ENCODE measurements at regions not wholly inside any gene's neighbourhood (a gene's known extent, or its start where the extent isn't known, plus 50 kb on each side); places are given as distances from the start of the nearest gene placed in this dataset.

GRCh38 chr12:24555730-24556129 is 393.2 kb downstream of the BCAT1 start:
- peaks cover 2% of the 10 kb centered on the region for H3K27me3 Mint-ChIP-seq (ENCODE audit: low read depth, unreplicated experiment)
- H2AFZ ChIP-seq (ENCODE audit: low read depth, low read length) = no peak overlapping the region
- H3K4me1 Mint-ChIP-seq (ENCODE audit: low read depth, unreplicated experiment) = peaks cover 1% of the 10 kb centered on the region
- no peaks in the 10 kb centered on the region for H3K36me3 ChIP-seq (ENCODE audit: insufficient read depth, low read length)
- FAIRE-seq (no peak), DNase-seq (ENCODE audit: low read depth) (no peak)
- peaks cover 2% of the 10 kb centered on the region for H3K4me1 ChIP-seq (ENCODE audit: insufficient read depth, low read length)
- no peak overlapping the region for H3K4me2 ChIP-seq (ENCODE audit: low read length)
- no peak overlapping the region for H3K4me3 ChIP-seq (ENCODE audit: insufficient read depth, low read depth, low read length)
- no peak for TF ChIP-seq EZH2 (IDR thresholded peaks at IDR 0.05; ENCODE audit: insufficient read depth, low read length)
- TF ChIP-seq CTCF (IDR thresholded peaks at IDR 0.05; ENCODE audit: insufficient read depth, low read depth, low read length) = no peak
- H3K36me3 Mint-ChIP-seq (ENCODE audit: low read depth, unreplicated experiment) = no peaks in the 10 kb centered on the region
- no peaks in the 10 kb centered on the region for H3K27me3 ChIP-seq (ENCODE audit: insufficient read depth, low read length)
- H3K9ac ChIP-seq (ENCODE audit: low read length) = no peak overlapping the region
- H3K9me3 Mint-ChIP-seq (ENCODE audit: unreplicated experiment) = no peaks in the 10 kb centered on the region
- no peak overlapping the region for H3K4me3 Mint-ChIP-seq (ENCODE audit: unreplicated experiment)
- no peaks in the 10 kb centered on the region for H3K79me2 ChIP-seq (ENCODE audit: insufficient read depth, low read length)
- no peak overlapping the region for H3K27ac ChIP-seq (ENCODE audit: low read depth, low read length)
- H4K20me1 ChIP-seq (ENCODE audit: insufficient read depth, low read length) = no peaks in the 10 kb centered on the region
- no peak overlapping the region for H3K27ac Mint-ChIP-seq (ENCODE audit: unreplicated experiment)
- no peaks in the 10 kb centered on the region for H3K9me3 ChIP-seq (ENCODE audit: insufficient read depth, low read depth, low read length)

GRCh38 chr12:24554612-24555295 is 394.1 kb downstream of the BCAT1 start:
- H3K79me2 ChIP-seq (ENCODE audit: insufficient read depth, low read length) = no peaks in the 10 kb centered on the region
- no peak overlapping the region for H3K4me2 ChIP-seq (ENCODE audit: low read length)
- H3K9me3 ChIP-seq (ENCODE audit: insufficient read depth, low read depth, low read length) = no peaks in the 10 kb centered on the region
- no peak overlapping the region for H3K9ac ChIP-seq (ENCODE audit: low read length)
- no peak overlapping the region for H2AFZ ChIP-seq (ENCODE audit: low read depth, low read length)
- no peak for DNase-seq (ENCODE audit: low read depth)
- TF ChIP-seq EZH2 (IDR thresholded peaks at IDR 0.05; ENCODE audit: insufficient read depth, low read length) (no peak), CTCF (IDR thresholded peaks at IDR 0.05; ENCODE audit: insufficient read depth, low read depth, low read length) (no peak)
- H3K4me1 ChIP-seq (ENCODE audit: insufficient read depth, low read length) = no peaks in the 10 kb centered on the region
- no peaks in the 10 kb centered on the region for H3K27me3 ChIP-seq (ENCODE audit: insufficient read depth, low read length)
- Mint-ChIP-seq H3K27me3 (ENCODE audit: low read depth, unreplicated experiment) (peaks cover 2% of the 10 kb centered on the region), H3K27ac (ENCODE audit: unreplicated experiment) (no peak overlapping the region), H3K4me1 (ENCODE audit: low read depth, unreplicated experiment) (no peaks in the 10 kb centered on the region), H3K36me3 (ENCODE audit: low read depth, unreplicated experiment) (no peaks in the 10 kb centered on the region), H3K4me3 (ENCODE audit: unreplicated experiment) (no peak overlapping the region), H3K9me3 (ENCODE audit: unreplicated experiment) (no peaks in the 10 kb centered on the region)
- H4K20me1 ChIP-seq (ENCODE audit: insufficient read depth, low read length) = no peaks in the 10 kb centered on the region
- FAIRE-seq = no peak
- no peaks in the 10 kb centered on the region for H3K36me3 ChIP-seq (ENCODE audit: insufficient read depth, low read length)
- no peak overlapping the region for H3K4me3 ChIP-seq (ENCODE audit: insufficient read depth, low read depth, low read length)
- H3K27ac ChIP-seq (ENCODE audit: low read depth, low read length) = no peak overlapping the region

DNA sequence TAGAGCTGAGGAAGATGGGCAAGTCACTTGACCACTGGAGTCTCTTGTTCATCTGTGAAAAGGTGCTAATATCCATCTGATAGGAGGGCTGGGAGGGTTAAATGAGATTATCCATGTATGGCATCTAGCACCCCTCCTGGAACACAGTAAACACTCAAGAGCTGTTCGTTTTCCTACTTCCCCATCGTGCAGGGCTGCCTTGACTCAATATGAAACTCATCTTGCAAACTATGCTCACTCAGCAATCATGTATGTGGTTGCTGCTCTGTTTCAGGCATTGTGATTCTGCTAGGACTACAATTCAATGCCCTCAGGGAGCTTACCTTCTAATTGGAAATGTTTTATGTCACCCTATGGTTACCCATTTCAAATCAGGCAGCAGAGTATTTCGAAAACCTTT is 395.6 kb downstream of the BCAT1 start:
- no peaks in the 10 kb centered on the region for H3K4me1 Mint-ChIP-seq (ENCODE audit: low read depth, unreplicated experiment)
- Histone ChIP-seq H3K27ac (ENCODE audit: low read depth, low read length) (no peak overlapping the region), H3K79me2 (ENCODE audit: insufficient read depth, low read length) (no peaks in the 10 kb centered on the region), H3K4me1 (ENCODE audit: insufficient read depth, low read length) (no peaks in the 10 kb centered on the region), H4K20me1 (ENCODE audit: insufficient read depth, low read length) (no peaks in the 10 kb centered on the region), H3K4me2 (ENCODE audit: low read length) (no peak overlapping the region), H2AFZ (ENCODE audit: low read depth, low read length) (no peak overlapping the region), H3K36me3 (ENCODE audit: insufficient read depth, low read length) (no peaks in the 10 kb centered on the region), H3K9ac (ENCODE audit: low read length) (no peak overlapping the region), H3K4me3 (ENCODE audit: insufficient read depth, low read depth, low read length) (no peak overlapping the region), H3K27me3 (ENCODE audit: insufficient read depth, low read length) (no peaks in the 10 kb centered on the region), H3K9me3 (ENCODE audit: insufficient read depth, low read depth, low read length) (no peaks in the 10 kb centered on the region)
- no peaks in the 10 kb centered on the region for H3K9me3 Mint-ChIP-seq (ENCODE audit: unreplicated experiment)
- FAIRE-seq = no peak
- peaks cover 2% of the 10 kb centered on the region for H3K27me3 Mint-ChIP-seq (ENCODE audit: low read depth, unreplicated experiment)
- no peak for DNase-seq (ENCODE audit: low read depth)
- TF ChIP-seq CTCF (IDR thresholded peaks at IDR 0.05; ENCODE audit: insufficient read depth, low read depth, low read length) (no peak), EZH2 (IDR thresholded peaks at IDR 0.05; ENCODE audit: insufficient read depth, low read length) (no peak)
- H3K36me3 Mint-ChIP-seq (ENCODE audit: low read depth, unreplicated experiment) = no peaks in the 10 kb centered on the region
- H3K27ac Mint-ChIP-seq (ENCODE audit: unreplicated experiment) = no peak overlapping the region
- no peak overlapping the region for H3K4me3 Mint-ChIP-seq (ENCODE audit: unreplicated experiment)
